Stimulated activated naive B cell treated with anti-CD40 and anti-IgM and Interleukin-4, amounts not matched to agents 10 μg/mL and 1 μg/mL and 100 μg/mL, for 72 hours (primary cell): ENCODE measurements at regions not wholly inside any gene's neighbourhood (a gene's known extent, or its start where the extent isn't known, plus 50 kb on each side); places are given as distances from the start of the nearest gene placed in this dataset.

ENCODE experiments used
- ATAC-seq, 2 donors: fragments of 150-1000 bp; cut with Tn5 transposase; replicated peaks; 2 replicates each; pipeline ENCODE4 v1.10.0; 2021; ENCODE audit warnings: moderate library complexity in 1 of 2
- DNase-seq: peaks from one replicate; pipeline ENCODE4 v3.0.0; 2021
- H3K27ac Mint-ChIP-seq: one replicate; pipeline ENCODE4 v1.8.0; 2022; ENCODE audit warnings: mild to moderate bottlenecking, mixed read lengths
- H3K27me3 Mint-ChIP-seq, 2 donors: one replicate each; pipeline ENCODE4 v1.8.0; 2022; ENCODE audit warnings: mixed read lengths in 2 of 2
- H3K36me3 Mint-ChIP-seq, 2 donors: one replicate each; pipeline ENCODE4 v1.8.0; 2022; ENCODE audit warnings: mixed read lengths in 2 of 2, mild to moderate bottlenecking in 1 of 2
- H3K4me1 Mint-ChIP-seq, 2 donors: one replicate each; pipeline ENCODE4 v1.8.0; 2022; ENCODE audit warnings: mixed read lengths in 2 of 2, mild to moderate bottlenecking in 1 of 2
- H3K4me3 Mint-ChIP-seq, 2 donors: one replicate each; pipeline ENCODE4 v1.8.0; 2022; ENCODE audit warnings: mild to moderate bottlenecking in 2 of 2, mixed read lengths in 2 of 2, moderate library complexity in 1 of 2
- H3K9me3 Mint-ChIP-seq, 2 donors: one replicate each; pipeline ENCODE4 v1.8.0; 2022; ENCODE audit warnings: mixed read lengths in 2 of 2, mild to moderate bottlenecking in 1 of 2

DNA sequence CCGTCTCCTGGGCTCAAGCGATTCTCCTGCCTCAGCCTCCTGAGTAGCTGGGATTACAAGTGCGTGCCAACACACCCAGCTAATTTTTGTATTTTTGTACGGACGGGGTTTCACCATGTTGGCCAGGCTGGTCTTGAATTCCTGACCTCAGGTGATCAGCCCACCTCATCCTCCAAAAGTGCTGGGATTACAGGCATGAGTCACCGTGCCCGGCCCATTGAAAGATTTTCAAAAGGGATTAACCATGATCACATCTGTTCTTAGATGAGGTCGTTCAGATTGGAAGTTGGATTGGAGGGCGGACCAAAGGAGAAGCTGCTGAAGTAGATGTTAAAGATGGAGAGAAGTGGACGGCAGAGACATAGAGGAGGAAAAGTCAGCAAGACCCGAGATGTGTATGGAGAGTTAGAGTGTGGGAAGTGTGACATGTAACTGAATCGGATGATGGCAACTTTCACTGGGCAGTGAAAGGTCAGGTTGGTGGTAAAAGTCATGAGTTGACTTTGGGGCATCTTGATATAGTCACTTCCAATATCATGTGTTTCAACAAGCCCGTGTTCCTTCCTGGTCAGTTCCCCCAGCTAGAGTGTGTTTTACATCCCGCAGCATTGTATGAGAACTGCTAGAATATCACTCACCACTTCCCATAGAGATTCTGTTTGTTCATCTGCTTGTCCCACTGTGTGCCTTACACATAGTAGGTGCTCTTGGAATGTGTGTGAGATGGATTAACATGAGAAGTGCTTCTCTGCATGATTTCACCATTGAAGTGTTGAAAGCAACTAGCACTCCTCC lies 54.4 kb upstream of the TINAGL1 start:
- no peak for DNase-seq
- Mint-ChIP-seq H3K27ac (no peak overlapping the region), H3K4me1 (peaks cover 11 to 28% of the 10 kb centered on the region in 2 donors), H3K36me3 (peaks cover 4 to 6% of the 10 kb centered on the region in 2 donors), H3K9me3 (peaks cover 3 to 4% of the 10 kb centered on the region in 2 donors), H3K27me3 (peaks cover 0 to 4% of the 10 kb centered on the region in 2 donors), H3K4me3 (no peak overlapping the region)
- ATAC-seq, result no peak

DNA sequence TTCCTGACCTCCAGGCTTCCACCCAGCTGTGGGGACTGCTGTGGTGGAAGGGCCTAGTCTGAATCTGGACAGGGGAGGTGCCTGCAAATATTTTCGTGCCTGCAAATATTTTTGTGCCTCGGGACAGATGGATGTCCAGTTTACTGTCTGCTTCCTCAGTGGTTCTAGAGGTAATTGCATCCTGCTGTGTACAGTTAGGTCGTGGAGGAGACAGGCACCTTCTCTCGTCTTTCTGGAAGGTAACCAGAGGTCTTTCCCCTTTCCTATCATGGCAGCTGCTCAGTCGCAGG lies 53.8 kb upstream of the TINAGL1 start:
- peaks cover 4 to 6% of the 10 kb centered on the region in 2 donors for H3K36me3 Mint-ChIP-seq
- H3K4me3 Mint-ChIP-seq, result no peak overlapping the region
- H3K4me1 Mint-ChIP-seq, result peaks cover 11 to 29% of the 10 kb centered on the region in 2 donors
- H3K9me3 Mint-ChIP-seq, result peaks cover 3 to 4% of the 10 kb centered on the region in 2 donors
- no peak for ATAC-seq
- H3K27ac Mint-ChIP-seq, result no peak overlapping the region
- DNase-seq, result no peak
- H3K27me3 Mint-ChIP-seq, result peaks cover 0 to 4% of the 10 kb centered on the region in 2 donors

DNA sequence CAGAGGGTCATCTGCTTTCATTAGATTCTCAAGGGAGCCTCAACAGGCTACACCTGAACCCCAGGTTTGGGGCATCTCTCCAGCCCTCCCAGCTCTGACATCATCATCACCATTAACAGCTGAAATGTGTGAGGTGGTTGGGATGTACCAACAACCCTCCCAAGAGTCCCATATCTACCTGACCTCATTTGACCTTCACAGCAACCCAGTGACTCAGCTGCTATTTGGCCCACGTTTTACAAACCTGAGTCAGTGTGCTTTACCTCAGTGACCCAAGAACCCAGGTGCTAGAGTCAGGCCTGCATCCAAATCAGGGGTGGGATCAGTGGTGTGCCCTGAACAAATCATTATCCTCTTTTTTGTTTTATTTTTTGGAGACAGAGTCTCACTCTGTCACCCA lies 53.3 kb upstream of the TINAGL1 start:
- Mint-ChIP-seq H3K27me3 (peaks cover 0 to 4% of the 10 kb centered on the region in 2 donors), H3K27ac (peak overlapping the region; percentile 97), H3K4me3 (no peak overlapping the region), H3K4me1 (peaks cover 11 to 34% of the 10 kb centered on the region in 2 donors), H3K9me3 (peaks cover 3 to 4% of the 10 kb centered on the region in 2 donors), H3K36me3 (peaks cover 4 to 6% of the 10 kb centered on the region in 2 donors)
- DNase-seq, result no peak
- ATAC-seq, result peak in 1 of 2 donors; percentile 11

DNA sequence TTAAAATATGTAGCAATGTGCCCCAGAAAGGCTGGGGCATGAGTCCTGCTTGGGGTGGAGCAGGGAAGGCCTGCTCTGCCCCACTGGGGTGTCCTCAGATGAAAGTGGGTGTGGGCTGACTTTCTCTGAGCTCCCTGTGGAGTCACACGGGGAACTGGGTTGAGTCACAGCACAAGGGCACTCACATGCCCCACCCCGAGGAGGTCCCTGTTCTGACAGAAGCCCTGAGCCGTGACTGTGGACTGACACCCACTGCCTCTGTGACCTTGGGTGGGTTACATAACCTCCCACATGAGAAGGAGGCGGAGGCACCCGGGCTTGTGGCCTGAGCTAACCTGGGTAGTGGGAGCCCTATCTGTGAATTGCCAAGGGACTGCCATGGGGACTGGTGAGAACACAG lies 52.5 kb upstream of the TINAGL1 start:
- ATAC-seq (peak; percentile 93 to 94), DNase-seq (peak; percentile 54)
- peak overlapping the region; percentile 73 to 82 for H3K4me3 Mint-ChIP-seq
- H3K4me1 Mint-ChIP-seq, result peaks cover 11 to 34% of the 10 kb centered on the region in 2 donors
- peak overlapping the region; percentile 97 for H3K27ac Mint-ChIP-seq
- H3K36me3 Mint-ChIP-seq, result peaks cover 4 to 6% of the 10 kb centered on the region in 2 donors
- peaks cover 0 to 4% of the 10 kb centered on the region in 2 donors for H3K27me3 Mint-ChIP-seq
- H3K9me3 Mint-ChIP-seq, result peaks cover 3 to 4% of the 10 kb centered on the region in 2 donors

GRCh38 chr1:31524186-31524901 lies 52.0 kb upstream of the TINAGL1 start:
- Mint-ChIP-seq H3K27me3 (peaks cover 0 to 4% of the 10 kb centered on the region in 2 donors), H3K4me3 (no peak overlapping the region), H3K27ac (peak overlapping the region; percentile 78), H3K9me3 (peaks cover 3 to 4% of the 10 kb centered on the region in 2 donors), H3K36me3 (peaks cover 4 to 6% of the 10 kb centered on the region in 2 donors), H3K4me1 (peaks cover 11 to 34% of the 10 kb centered on the region in 2 donors)
- peak; percentile 70 for ATAC-seq
- DNase-seq, result no peak
